HFFc6 (cell line): ENCODE measurements at regions not wholly inside any gene's neighbourhood (a gene's known extent, or its start where the extent isn't known, plus 50 kb on each side); places are given as distances from the start of the nearest gene placed in this dataset.

Experiments
- DNase-seq: peaks from one replicate; pipeline ENCODE4 v3.0.0-alpha.2; 2018
- H3K27ac Mint-ChIP-seq: 2 replicates; pipeline ENCODE4 v1.8.0; 2020; ENCODE audit warnings: mild to moderate bottlenecking, mixed read lengths
- H3K27me3 Mint-ChIP-seq: 2 replicates; pipeline ENCODE4 v1.8.0; 2021; ENCODE audit warnings: mild to moderate bottlenecking, moderate library complexity, mixed read lengths; ENCODE audit not compliant: insufficient read depth
- H3K36me3 Mint-ChIP-seq: 2 replicates; pipeline ENCODE4 v1.8.0; 2021; ENCODE audit warnings: low read depth, mixed read lengths
- H3K4me1 Mint-ChIP-seq: 2 replicates; pipeline ENCODE4 v1.8.0; 2020; ENCODE audit warnings: low read depth, mixed read lengths
- H3K4me3 Mint-ChIP-seq: 2 replicates; pipeline ENCODE4 v1.8.0; 2020; ENCODE audit warnings: mild to moderate bottlenecking, moderate library complexity, mixed read lengths
- H3K9me3 Mint-ChIP-seq: 2 replicates; pipeline ENCODE4 v1.8.0; 2020; ENCODE audit warnings: mild to moderate bottlenecking, mixed read lengths
- TF ChIP-seq, protein P1 (sequence below): fragments of 200-600 bp; sonication (generic); IDR thresholded peaks from 2 replicates; pipeline ENCODE4 v1.5.0; 2021; ENCODE audit warnings: antibody characterized with exemption, mild to moderate bottlenecking

DNA sequence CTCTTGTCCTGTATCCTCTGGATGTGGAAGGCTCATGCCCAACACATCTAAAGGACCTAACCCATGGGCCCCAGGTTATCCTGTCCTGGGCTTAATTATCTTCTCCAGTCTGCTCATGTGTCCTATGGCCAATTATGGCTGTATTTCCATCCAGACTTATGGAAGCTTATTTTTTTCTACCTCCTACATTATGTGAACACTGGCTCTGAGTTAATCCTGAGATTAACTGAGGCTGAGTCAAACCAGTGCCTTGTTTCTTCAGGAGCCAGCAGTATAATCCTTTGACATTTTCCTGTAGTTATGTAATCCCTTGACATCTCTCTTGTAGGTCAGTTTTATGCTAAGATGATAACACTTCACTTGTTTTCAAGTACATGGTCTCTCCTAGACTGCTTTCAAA is 213.6 kb downstream of the PMAIP1 start:
- no peak overlapping the region for H3K4me3 Mint-ChIP-seq
- peaks cover 8% of the 10 kb centered on the region for H3K27me3 Mint-ChIP-seq
- no peak overlapping the region for H3K27ac Mint-ChIP-seq
- no peaks in the 10 kb centered on the region for H3K36me3 Mint-ChIP-seq
- DNase-seq = no peak
- no peaks in the 10 kb centered on the region for H3K9me3 Mint-ChIP-seq
- TF ChIP-seq, protein P1, sequence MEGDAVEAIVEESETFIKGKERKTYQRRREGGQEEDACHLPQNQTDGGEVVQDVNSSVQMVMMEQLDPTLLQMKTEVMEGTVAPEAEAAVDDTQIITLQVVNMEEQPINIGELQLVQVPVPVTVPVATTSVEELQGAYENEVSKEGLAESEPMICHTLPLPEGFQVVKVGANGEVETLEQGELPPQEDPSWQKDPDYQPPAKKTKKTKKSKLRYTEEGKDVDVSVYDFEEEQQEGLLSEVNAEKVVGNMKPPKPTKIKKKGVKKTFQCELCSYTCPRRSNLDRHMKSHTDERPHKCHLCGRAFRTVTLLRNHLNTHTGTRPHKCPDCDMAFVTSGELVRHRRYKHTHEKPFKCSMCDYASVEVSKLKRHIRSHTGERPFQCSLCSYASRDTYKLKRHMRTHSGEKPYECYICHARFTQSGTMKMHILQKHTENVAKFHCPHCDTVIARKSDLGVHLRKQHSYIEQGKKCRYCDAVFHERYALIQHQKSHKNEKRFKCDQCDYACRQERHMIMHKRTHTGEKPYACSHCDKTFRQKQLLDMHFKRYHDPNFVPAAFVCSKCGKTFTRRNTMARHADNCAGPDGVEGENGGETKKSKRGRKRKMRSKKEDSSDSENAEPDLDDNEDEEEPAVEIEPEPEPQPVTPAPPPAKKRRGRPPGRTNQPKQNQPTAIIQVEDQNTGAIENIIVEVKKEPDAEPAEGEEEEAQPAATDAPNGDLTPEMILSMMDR = no peak
- no peaks in the 10 kb centered on the region for H3K4me1 Mint-ChIP-seq

DNA sequence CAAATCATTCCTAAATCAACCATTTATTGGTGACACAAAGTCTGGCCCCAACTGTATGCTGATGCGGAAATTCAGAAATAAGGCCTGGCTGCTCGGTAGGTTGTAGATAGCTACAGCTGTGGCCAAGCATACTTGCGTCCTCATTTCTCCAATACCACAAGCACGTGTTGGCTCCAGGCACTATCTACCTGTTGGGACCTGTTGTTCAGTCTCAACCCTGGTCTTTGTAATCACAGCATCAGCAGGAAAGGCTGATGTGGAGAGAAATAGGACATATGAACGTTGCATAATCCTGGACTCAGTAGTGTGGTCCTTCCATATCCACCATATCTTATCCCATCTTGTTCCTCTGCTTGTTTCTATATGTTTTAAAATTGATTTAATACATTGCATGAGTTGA is 212.6 kb downstream of the PMAIP1 start:
- Mint-ChIP-seq H3K36me3 (no peaks in the 10 kb centered on the region), H3K27ac (no peak overlapping the region), H3K4me1 (no peaks in the 10 kb centered on the region), H3K4me3 (no peak overlapping the region), H3K27me3 (peaks cover 11% of the 10 kb centered on the region), H3K9me3 (no peaks in the 10 kb centered on the region)
- DNase-seq = no peak
- TF ChIP-seq, protein P1 = no peak

DNA sequence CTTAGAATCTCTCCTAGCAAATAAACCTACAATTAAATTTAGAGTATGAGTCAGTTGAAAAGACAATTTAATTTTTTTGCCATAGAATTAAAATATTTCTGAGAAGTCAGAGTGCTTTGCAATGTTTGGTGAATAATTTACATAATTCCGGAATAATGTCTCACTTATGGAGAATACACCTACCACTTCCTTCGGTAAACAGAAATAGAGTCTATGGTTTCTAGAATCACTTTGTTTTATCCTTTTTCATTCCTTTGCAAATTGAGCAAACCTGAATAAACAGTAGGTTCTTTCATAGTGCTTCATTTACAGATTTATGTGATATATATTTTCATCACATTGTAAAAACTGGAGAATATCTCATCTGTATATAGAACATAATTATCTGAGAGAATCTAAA is 211.7 kb downstream of the PMAIP1 start:
- no peaks in the 10 kb centered on the region for H3K4me1 Mint-ChIP-seq
- TF ChIP-seq, protein P1 = no peak
- H3K27me3 Mint-ChIP-seq = peaks cover 11% of the 10 kb centered on the region
- no peaks in the 10 kb centered on the region for H3K36me3 Mint-ChIP-seq
- H3K4me3 Mint-ChIP-seq = no peak overlapping the region
- no peaks in the 10 kb centered on the region for H3K9me3 Mint-ChIP-seq
- no peak overlapping the region for H3K27ac Mint-ChIP-seq
- no peak for DNase-seq

DNA sequence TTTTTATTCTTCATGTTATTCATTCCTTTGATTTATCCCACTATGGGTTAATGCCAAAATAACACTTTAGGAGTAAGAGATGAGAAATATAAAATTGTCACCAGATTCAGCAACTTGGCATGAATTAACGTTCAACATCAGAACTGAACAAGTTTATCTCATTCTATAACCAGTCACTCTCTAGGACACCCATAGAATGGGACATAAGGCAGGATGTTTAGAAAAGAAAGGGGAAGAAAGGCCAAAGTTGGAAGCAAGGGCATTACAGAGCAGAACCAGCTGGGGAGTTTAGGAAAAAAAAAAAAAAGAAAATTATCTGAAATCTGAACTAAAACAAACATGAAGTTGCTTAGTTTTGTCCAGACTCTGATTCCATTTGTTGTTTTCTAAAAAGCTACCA is 211.0 kb downstream of the PMAIP1 start:
- Mint-ChIP-seq H3K36me3 (no peaks in the 10 kb centered on the region), H3K4me1 (no peaks in the 10 kb centered on the region)

DNA sequence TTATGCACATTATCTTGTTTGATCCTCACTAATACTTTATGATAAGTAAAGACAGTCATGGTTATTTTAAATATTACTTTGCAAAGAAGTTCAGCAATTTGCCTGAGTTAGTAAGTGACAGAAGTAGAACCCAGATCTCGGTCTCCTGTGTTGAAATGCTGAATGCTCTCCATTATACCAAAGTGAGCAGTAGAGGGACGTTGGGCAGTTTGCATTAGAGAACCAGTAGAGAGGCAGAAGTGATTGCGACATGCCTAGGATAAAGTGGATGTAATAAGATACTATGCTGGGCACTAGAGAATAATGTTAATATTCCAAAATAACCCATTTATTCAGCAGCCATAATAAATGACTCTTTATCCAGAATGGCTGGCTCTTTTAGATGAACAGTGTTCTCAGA is 201.0 kb downstream of the PMAIP1 start:
- Mint-ChIP-seq H3K36me3 (no peaks in the 10 kb centered on the region), H3K4me1 (no peaks in the 10 kb centered on the region), H3K27me3 (peaks cover 2% of the 10 kb centered on the region), H3K27ac (no peak overlapping the region), H3K9me3 (no peaks in the 10 kb centered on the region), H3K4me3 (no peak overlapping the region)
- TF ChIP-seq, protein P1 = no peak
- no peak for DNase-seq

More for the DNA sequence above, 211.0 kb downstream of the PMAIP1 start:
- H3K9me3 Mint-ChIP-seq = no peaks in the 10 kb centered on the region
- H3K4me3 Mint-ChIP-seq = no peak overlapping the region
- DNase-seq = no peak
- H3K27ac Mint-ChIP-seq = no peak overlapping the region
- H3K27me3 Mint-ChIP-seq = peaks cover 8% of the 10 kb centered on the region
- TF ChIP-seq, protein P1 = no peak

DNA sequence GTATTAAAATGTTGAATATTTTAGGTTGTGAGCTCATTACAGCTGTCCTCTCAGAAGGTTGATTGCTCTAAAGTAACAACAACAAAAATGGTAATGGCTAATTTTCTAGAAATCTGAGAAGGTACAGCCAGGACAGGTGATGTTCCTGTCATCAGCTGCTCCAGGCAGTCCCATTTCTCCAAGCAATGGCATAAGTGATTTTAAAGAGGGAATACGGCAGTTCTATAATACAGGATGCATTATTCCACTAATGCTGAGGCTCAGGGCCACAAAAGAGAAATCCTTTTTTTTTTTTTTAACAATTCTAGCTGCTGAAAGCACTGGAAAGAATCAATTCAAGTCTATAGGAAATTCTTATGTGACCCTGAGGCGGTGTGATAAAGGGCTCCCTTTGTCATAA is 199.9 kb downstream of the PMAIP1 start:
- Mint-ChIP-seq H3K27ac (no peak overlapping the region), H3K4me1 (no peaks in the 10 kb centered on the region), H3K9me3 (no peaks in the 10 kb centered on the region), H3K27me3 (peaks cover 2% of the 10 kb centered on the region), H3K36me3 (no peaks in the 10 kb centered on the region), H3K4me3 (no peak overlapping the region)
- DNase-seq = no peak
- TF ChIP-seq, protein P1 = no peak
